GM21825 (cell line): ENCODE measurements at regions not wholly inside any gene's neighbourhood (a gene's known extent, or its start where the extent isn't known, plus 50 kb on each side); places are given as distances from the start of the nearest gene placed in this dataset.

ENCODE experiments used
- ATAC-seq: cut with Tn5 transposase; IDR thresholded peaks from one replicate; pipeline ENCODE4 v1.9.1; 2021; ENCODE audit warnings: mild to moderate bottlenecking, moderate library complexity; ENCODE audit not compliant: unreplicated experiment

DNA sequence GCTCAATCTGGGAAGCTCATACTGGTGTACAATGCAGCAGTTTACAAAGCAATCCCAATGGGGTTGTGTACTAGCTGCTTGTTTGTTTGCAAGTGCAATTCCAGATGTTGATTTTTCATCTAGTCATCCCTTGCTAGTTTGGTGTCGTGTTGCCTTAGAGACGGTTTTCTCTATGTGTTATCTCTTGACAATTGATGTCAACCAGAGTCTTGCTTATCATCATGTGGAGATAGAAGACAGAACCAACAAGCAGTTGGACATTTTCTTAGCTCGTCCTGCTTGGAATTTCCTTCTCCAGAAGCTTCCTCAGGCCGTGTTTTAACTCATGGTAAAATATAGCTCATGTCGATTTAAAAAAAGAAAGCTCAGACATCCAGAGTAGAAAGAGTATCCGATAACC is 262.0 kb upstream of the KCNH8 start:
- no peak for ATAC-seq

DNA sequence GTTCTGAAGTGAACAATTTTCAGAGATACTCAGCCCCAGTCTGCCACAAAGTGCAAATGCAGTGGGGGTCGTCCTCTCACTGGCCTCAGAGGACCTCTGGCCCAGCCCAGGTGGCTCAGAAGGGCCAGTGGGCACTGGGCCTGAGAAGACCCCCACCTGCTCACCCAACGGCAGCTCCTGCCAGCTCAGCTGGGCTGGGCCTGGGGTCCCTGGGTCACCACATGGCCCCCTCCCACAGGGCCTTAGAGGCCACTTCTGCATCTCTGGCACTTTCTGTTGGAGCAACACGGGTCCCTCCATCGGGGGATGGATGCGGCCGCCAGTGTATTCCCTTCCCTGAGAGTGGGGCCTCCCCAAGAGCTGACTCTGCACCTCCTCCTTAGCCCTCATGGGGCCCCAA is 262.7 kb upstream of the KCNH8 start:
- no peak for ATAC-seq

DNA sequence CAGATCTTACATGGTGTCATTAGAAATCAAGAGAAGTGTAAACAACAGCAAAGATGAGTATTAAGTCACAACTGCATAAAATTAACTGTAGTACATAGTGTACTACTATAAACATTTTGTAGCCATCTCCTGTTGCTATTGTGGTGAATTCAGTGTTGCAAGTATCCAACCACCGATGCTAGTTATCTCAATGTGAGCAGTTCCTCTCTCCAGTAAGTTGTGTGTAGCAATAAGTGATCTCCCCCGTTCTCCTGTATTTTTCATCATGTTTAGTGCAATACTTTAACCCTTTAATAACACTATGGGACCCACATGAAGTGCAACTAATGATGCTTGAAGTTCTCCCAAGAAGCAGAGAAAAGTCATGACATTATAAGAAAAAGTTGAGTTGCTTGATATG is 264.7 kb upstream of the KCNH8 start:
- ATAC-seq = no peak

DNA sequence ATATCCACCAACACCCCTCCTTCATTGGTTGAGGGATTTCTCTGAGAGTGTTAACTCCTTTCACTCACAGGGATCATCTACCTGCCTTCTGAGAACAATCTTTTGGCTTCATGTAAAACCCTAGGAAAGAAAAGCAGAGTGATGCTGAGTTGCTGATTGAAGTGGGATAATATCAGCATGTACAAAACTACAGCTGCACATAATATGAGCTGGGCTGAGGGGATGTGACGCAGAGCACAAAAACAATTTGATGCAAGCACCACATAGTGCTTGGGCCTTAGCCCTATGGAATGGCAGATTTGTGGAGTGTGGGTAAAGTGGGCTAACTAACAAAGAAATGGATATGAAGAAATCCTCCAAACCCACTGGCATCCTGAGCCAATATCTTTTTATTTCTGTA is 267.6 kb upstream of the KCNH8 start:
- ATAC-seq = no peak

DNA sequence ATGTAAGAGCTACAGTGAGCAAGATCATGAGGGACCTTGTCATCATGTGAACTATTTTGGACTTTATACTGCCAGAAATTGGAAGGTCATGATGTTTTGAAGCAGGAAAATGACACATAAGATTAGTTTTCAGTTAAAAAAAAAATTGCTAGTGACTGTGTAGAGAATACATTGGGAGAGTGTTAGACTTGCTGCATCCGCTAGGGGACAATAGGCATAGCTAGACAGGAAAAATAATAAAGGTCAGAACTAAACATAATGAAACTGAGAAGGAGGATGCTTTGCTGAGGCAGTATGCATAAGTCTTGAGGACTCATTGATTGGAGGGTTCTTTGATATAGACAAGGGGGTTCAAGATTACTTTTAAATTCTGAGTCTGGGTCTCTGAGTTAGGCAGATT is 275.8 kb upstream of the KCNH8 start:
- ATAC-seq = no peak

DNA sequence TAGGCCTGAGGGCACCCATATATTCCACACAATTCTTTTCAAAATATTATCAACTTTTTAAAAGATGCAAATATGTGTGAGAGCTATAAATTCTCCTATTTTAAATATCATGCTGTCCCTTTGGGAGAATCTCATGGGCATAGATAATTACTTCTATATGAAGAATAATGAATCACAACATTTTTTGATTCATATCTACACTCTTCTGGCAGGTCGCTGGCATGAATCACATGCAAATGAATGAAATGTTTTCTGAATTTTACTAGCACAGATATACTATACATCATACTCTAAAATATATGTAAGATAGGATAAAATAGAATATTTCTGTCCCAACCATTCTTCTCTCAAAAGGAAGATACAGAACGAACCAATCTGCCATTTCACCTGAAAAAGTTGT is 277.7 kb upstream of the KCNH8 start:
- ATAC-seq = no peak

DNA sequence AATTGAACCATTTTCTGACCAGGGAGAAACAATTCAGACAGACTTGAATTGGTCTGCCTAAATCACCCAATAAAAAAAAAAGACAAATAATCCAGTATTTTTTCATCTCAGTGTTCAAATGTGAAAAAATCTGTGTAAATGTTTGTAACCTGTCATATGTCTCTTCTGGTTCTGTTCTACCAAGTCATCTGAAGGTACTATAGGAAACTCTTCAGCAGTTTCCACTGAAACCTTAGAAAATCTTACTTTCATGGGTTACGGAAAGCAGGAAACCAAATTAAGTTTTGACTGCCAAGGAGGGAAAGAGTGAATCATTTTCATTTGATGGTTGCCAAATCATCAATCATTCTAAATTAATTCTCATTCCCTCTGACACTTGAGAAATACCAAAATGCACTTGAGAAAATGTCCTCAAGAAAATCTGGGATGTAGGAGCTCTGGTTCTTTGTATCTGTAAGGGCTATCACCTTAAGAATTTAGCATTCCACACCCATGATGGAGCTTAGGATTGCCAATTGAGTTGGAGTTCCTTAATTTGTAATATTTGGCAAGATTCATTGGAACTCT is 278.2 kb upstream of the KCNH8 start:
- no peak for ATAC-seq

DNA sequence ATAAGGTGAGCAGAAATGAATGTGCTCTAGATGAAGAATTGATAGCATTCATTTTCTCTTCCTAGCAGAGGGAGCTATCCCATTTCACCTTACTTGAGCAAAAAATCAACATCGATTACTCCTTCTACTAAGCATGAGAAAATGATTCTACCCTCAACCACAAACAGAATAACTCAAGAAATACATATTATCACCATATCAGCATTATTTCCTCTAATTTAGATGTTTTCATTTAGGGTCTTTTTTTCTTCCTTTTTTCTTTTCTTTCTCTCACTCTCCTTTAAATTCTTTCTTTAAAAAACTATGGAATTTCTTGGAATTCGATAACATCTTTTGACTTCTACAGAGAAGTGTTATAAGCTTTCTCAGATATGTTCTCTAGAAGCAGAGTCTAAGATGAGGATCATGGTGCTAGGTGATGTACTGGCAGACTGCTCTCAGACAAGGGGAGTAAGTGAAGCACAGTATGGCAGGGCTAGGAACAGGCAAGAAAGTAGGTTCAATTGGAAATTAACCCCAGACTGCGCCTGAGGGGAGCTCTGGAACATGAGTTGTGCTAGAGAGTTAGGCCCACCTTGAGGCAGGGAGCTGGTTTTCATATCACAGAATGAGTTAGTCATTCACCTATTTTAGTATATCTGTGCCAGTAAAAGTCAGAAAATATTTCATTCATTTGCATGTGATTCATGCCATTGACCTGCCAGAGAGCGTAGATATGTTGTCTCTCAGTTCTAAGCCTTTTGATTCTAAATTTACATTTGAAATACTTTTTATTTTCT is 279.2 kb upstream of the KCNH8 start:
- no peak for ATAC-seq

DNA sequence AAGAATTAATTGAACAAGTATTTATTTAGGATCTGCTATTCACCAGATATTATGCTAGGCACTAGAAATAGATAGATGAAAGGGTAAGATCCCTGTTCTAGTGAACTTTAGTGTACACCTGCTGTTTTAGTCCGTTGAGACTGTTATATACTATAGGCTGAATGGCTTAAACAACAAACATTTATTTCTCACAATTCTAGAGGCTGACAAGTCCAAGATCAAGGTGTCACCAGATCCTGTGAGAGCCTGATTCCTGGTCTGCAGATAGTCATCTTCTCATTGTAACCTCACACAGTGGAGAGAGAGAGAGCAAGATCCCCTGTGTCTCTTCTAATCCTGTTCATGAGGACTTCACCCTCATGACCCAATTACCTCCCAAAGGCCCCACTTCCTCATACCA is 281.4 kb upstream of the KCNH8 start:
- no peak for ATAC-seq

DNA sequence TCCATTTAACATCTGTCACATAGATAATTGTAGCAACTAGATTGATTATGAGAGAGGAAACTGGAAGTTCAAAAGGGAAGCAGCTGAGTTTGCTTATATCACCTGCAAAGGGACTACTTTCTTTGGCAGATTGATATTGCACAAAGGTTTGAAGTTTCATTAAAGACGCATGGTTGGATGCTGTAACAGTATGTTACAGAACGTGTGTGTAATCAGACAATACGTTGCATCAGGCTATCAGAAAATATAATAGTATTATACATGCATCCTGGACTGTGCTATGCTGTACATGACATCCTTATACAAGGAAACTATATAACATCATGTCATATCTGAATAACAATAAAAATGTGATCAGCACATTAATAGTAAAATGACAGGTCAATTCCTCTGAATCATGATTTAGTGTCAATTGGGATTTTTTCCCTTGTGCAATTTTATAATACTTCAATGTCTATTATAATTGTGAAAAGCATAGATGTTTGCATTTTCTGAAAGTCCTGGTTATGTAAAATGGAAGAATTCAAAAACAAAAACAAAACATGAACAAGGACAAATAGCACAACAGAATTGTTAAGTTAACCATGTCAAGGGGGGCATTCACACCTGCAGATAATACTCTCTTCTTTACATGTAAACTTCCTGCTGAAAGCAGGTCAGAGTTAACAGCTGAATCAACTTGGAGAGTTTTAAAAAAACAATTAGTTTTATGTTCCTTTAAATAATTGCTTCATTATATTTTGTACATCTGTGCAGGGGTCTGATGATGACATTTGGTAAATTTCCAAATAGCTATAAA is 283.2 kb upstream of the KCNH8 start:
- ATAC-seq = no peak

DNA sequence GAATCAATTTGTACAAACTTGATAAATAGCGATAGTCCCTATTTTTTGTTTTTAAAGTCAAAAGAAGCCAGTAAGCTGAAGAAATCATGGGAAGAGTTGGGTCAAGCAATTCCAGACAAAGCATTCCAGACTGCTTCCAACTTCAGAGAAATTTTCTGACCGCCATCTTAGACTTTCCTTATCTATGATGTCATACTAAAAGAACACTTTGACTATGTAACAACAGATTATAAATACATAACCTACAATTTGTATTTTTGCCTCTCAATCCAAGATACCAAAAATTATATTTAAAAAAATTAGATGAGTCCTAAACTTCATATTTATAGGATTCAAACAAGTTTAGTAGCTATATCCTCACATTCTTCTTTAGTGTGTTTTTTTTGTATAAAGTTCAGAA is 286.2 kb upstream of the KCNH8 start:
- ATAC-seq = no peak

DNA sequence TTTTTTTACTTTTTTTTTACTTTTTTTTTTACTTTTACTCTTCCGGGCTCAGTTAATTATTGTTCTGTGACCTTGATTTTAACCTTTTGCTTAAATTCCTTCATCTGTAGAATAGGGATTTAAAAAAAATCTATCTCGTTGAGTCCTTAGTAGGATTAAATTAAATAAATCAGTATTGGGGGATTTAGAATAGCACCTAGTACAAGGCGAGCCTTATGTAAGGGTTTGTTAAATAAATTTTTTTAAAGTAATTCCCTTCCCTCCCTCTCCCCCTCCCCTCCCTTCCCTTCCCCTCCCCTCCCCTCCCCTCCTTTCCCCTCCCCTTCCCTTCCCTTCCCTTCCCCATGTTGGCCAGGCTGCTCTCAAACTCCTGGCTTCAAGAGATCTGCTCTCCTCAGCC is 287.2 kb upstream of the KCNH8 start:
- no peak for ATAC-seq

DNA sequence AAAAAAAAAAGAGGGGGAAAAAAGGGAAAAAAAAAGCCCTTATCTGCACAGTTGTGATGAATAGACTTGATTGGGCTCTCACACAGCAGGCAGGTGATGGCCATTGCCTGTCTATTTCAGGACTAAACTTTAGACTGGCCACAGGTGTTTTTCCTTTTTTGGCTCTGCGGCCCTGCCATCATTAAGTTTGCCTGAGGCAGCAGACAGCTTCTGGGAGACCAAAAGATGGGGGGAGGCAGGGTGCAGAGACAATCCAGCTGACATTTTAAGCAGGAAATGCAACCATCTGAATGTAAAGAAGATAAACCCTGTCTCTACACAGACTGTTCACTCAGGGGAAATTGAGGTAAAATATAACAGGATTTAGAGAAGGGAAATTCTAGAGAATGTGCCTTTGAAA is 295.0 kb upstream of the KCNH8 start:
- ATAC-seq = no peak

DNA sequence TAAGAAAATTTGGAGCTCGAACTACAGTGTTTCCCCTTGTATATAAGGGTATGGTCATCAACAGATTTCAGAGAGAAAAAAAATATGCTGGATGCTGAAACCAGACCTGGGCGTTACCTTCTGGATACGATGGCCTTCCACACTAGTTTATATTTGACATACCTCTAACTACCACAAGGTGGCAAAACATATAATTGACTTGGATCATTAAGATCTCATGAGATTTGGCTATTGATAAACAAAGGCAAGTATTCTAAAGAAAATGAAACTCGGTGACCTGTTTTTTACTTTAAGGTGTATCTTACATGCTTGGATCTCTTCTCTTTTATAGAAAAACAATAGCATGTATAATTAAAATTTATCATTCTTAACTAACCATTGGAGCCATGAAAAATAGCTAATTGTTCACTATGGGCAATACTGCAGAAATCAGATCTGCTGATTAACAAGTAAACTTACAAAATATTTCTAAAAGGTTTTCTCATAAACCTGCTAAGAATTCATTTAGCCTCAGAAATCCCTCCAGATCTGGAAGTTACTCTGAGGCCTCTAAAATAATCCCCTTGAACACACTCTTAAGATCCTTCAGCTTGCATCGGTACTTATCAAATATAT is 300.6 kb upstream of the KCNH8 start:
- ATAC-seq = peak; percentile 67

DNA sequence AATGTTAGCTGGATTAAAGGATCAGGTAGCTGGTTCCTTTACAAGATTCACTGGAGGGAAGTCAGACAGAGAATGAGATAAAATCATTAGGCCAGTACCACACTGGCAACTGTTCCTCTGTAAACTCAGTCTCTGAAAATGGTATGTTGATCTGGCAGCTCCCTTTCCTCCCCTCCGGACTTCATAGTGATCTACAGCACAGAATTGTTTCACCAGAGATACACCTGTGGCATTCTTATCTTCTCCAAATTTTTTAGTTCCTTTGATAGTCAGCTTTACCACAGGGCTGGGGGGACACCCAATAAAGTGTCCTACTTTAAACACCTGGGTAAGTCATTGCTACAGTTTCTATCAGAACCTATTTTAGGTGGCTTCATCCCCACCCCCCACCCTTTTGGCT is 304.3 kb upstream of the KCNH8 start:
- no peak for ATAC-seq

DNA sequence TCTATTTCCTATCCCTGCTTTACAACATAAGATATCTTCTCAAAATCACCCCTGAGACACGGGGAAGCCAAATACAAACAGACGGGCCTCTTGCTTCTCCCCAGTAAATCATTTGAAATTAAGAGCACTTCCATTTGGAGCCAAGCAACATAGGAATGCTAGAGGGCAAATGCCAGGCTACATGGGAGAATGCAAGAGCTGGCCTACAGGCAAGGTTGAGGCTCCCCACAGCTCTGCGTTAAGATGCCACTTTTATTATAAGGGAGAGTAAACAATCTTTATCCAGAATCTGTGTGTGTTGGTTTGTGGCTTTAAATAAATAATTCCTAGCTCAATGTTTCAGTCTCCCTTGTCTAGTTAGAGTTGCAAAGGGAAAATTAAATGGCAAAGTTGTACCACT is 305.1 kb upstream of the KCNH8 start:
- ATAC-seq = no peak

DNA sequence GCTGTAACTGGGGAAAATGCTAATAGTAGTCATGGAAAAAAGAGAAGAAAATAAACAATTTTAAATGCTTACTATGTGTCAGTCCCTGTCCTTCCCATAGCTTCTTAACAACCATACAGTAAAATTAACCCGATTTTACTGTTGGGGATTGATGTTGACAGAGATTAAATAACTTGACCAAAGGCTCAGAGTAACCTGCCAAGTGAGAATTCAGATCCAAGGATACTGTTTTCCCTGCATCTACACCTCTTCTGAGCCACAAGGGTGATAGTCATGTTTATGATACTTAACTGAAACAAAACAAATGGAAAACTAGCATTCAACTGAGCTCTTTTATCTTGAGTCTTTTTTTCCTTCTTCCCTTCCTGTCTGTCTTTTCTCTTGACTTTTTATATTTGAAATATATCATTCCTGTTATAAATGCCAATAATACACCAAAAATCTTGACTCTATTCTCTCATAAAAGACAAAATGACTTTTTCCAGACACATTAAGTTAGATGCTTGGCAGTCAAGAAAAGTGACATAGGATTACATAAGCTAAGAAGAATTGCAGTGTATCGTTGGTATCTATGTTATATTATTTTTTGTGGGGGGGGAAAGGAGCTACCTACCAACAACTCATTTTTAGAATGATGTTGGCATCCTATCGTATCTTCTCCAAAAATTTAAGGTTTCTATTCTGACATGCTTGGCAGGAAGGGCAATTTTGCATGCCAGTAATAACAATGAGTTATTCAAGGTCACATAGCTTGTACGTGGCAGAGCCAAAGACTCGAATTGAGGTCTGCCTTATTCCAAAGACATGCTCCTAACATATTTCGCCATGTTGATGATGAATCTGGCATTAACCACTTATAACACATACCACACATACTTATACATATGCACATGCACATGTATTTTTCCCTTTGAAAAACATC is 306.6 kb upstream of the KCNH8 start:
- ATAC-seq = no peak

DNA sequence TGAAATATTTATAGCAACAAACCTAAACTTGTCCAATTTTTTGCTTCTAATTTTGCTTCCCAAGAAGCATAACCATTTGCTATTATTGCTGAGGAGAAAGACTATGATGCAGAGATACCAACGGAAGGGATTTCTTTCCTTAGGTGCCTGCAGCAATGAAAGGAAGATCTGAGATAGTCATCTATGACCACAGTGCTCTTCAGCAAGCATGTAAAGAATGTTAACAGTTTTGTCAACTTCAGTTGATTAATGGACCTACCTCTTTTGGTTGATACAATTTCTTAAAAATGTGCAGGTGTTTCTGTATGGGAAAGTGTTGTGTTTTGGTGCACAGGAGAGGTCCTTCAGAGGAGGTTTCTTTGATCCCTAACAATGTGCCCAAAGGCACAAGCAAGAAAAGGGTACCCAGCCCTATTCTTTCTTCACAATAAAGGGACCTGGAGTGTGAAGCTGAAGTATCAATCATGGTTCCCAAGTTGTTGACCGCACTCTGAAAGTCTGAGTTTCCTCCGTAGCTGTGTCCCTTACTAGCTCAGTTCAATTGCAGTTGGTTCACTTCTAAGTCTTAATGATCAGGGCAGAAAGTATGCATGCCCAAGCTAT is 307.7 kb upstream of the KCNH8 start:
- ATAC-seq = no peak

DNA sequence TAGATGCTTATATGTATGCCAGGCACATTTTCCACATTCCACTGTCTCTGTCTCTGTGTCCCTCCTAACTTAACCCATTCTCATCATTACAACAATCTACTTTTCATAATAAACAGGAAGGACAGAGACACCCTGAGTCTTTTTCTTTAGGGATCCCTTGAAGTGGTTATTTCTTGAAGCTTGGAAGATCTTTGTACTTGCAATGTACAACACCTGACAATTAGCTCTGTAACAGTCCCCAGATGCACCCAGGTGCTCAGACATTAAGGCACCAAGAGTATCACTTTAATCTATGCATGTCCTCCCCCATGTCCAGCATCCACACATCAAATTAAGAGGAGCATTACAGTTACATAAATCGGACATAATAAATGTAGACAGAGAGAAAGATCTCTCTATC is 309.6 kb upstream of the KCNH8 start:
- no peak for ATAC-seq

DNA sequence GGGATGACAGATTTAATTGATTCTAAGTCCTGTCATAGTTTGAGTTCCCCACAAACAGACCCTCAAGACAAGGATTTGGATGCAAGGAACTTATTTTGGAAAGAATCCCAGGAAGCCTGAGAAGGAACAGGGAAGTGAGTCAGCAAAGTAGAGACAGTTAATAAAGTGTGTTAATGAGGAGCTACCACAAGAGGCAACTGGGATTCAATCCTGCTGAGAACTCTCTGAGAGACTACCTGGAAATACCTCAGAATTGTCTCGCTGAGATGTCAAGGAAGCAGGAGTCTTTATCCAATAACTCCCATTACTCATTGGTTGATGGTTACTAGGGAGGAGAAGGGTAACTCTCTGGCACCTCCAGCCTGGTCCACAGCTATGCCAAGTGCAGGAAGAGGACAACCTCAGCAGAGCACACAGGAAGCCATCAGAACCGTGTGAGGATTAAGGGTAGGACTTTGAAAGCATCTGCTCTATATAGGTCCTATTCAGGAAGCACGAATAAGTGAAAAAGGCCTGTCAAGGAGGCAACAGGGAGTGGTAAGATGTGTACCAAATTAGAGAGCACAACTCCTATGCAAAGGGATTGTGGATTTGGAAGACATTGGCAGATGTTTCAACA is 311.1 kb upstream of the KCNH8 start:
- ATAC-seq = no peak
